CD8-positive, alpha-beta memory T cell (primary cell): ENCODE measurements at regions not wholly inside any gene's neighbourhood (a gene's known extent, or its start where the extent isn't known, plus 50 kb on each side); places are given as distances from the start of the nearest gene placed in this dataset.
"Not testable (repeated sequence)": the region's sequence is repeated elsewhere in the genome, so short reads cannot be mapped to it uniquely, and the experiment has no call there.

Experiments
- CTCF ChIA-PET: fragments of 350-600 bp; sonication (Branson Sonifier 250); formaldehyde crosslinking; loops from one replicate; lab custom pipeline; 2021; ENCODE audit warnings: antibody characterized with exemption; lab: Charles Lee
- POLR2A ChIA-PET: fragments of 350-600 bp; sonication (Branson Sonifier 250); formaldehyde crosslinking; loops from one replicate; lab custom pipeline; 2021; ENCODE audit warnings: antibody characterized with exemption; lab: Charles Lee
- DNase-seq, 5 donors: peaks; one replicate each; pipeline versions ENCODE4 v3.0.0 to v3.0.0-alpha.2; 2020 to 2022; ENCODE audit warnings: mixed read lengths in 1 of 5
- H3K27ac ChIP-seq: one replicate; pipeline ENCODE4 v1.7.0; 2013; ENCODE audit warnings: low read depth, mild to moderate bottlenecking, low read length, moderate library complexity
- H3K27me3 ChIP-seq: 2 replicates; pipeline ENCODE4 v1.7.0; 2013; ENCODE audit warnings: low read length, mild to moderate bottlenecking; ENCODE audit not compliant: insufficient read depth, poor library complexity, severe bottlenecking
- H3K36me3 ChIP-seq: 2 replicates; pipeline ENCODE4 v1.7.0; 2013; ENCODE audit warnings: mild to moderate bottlenecking, low read length, moderate library complexity; ENCODE audit not compliant: insufficient read depth
- H3K4me1 ChIP-seq: 2 replicates; pipeline ENCODE4 v1.7.0; 2013; ENCODE audit warnings: mild to moderate bottlenecking, low read length, moderate library complexity; ENCODE audit not compliant: insufficient read depth
- H3K4me3 ChIP-seq: 2 replicates; pipeline ENCODE4 v1.7.0; 2013; ENCODE audit warnings: mild to moderate bottlenecking, low read length
- H3K9me3 ChIP-seq: 2 replicates; pipeline ENCODE4 v1.7.0; 2013; ENCODE audit warnings: mild to moderate bottlenecking, low read length
- H3K27ac Mint-ChIP-seq, 8 donors: one replicate each; pipeline ENCODE4 v1.8.0; 2020 to 2021; ENCODE audit warnings: mixed read lengths in 8 of 8, mild to moderate bottlenecking in 6 of 8, inconsistent platforms in 3 of 8, moderate library complexity in 3 of 8
- H3K27me3 Mint-ChIP-seq, 2 donors: one replicate each; pipeline ENCODE4 v1.8.0; 2020 to 2021; ENCODE audit warnings: mixed read lengths in 2 of 2, mild to moderate bottlenecking in 1 of 2, moderate library complexity in 1 of 2
- H3K36me3 Mint-ChIP-seq, 3 donors: one replicate each; pipeline ENCODE4 v1.8.0; 2020 to 2021; ENCODE audit warnings: mixed read lengths in 3 of 3, inconsistent platforms in 1 of 3, mild to moderate bottlenecking in 1 of 3
- H3K4me1 Mint-ChIP-seq, 3 donors: one replicate each; pipeline ENCODE4 v1.8.0; 2020 to 2021; ENCODE audit warnings: mixed read lengths in 3 of 3, inconsistent platforms in 1 of 3, mild to moderate bottlenecking in 1 of 3
- H3K4me3 Mint-ChIP-seq, 7 donors: one replicate each; pipeline ENCODE4 v1.8.0; 2020 to 2021; ENCODE audit warnings: mixed read lengths in 7 of 7, mild to moderate bottlenecking in 6 of 7, moderate library complexity in 4 of 7, inconsistent platforms in 2 of 7
- H3K9me3 Mint-ChIP-seq, 5 donors: one replicate each; pipeline ENCODE4 v1.8.0; 2020 to 2022; ENCODE audit warnings: mixed read lengths in 5 of 5, mild to moderate bottlenecking in 3 of 5, moderate library complexity in 2 of 5, inconsistent platforms in 1 of 5

DNA sequence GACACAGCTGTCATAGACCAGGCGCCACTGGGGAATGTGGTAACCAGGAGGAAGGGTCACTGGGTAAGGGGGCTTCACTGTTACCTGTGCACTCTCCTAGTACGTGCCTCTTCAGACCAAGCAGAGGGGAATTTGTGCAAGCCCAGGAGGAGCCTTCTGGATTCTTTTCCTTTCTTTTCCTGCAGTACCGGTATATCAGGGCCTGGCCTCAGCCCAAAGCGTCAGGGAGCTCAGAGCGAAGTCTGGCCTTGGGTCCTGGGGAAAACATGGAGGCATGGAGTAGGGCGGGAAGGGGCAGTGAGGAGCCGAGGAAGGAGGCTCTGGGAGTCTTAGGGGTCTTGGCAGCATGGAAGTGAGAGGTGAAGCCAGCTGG, 133.6 kb upstream of the GDF10 start:
- no peaks in the 10 kb centered on the region for H3K9me3 ChIP-seq
- H3K4me3 ChIP-seq = peak overlapping the region; percentile 58
- peak overlapping the region in 3 of 7 donors; percentile 54 to 89 (median 79) for H3K4me3 Mint-ChIP-seq
- peaks cover 15 to 28% (median 22%) of the 10 kb centered on the region in 3 donors for H3K4me1 Mint-ChIP-seq
- peaks cover 0 to 5% (median 0%) of the 10 kb centered on the region in 5 donors for H3K9me3 Mint-ChIP-seq
- H3K27ac ChIP-seq = no peak overlapping the region
- H3K4me1 ChIP-seq = peaks cover 21% of the 10 kb centered on the region
- peaks cover 0 to 3% of the 10 kb centered on the region in 2 donors for H3K27me3 Mint-ChIP-seq
- CTCF ChIA-PET = interaction anchor here (1.0 to 2.3 kb wide), 3 partner anchors 119 to 146 kb away, joined by 4 to 14 read pairs (median 4); no protein-coding TSS in a partner anchor
- POLR2A ChIA-PET = no interaction called here
- H3K36me3 Mint-ChIP-seq = peaks cover 0 to 1% (median 0%) of the 10 kb centered on the region in 3 donors
- H3K36me3 ChIP-seq = no peaks in the 10 kb centered on the region
- peak overlapping the region in 6 of 8 donors; percentile 17 to 94 (median 86) for H3K27ac Mint-ChIP-seq
- DNase-seq = no peak
- H3K27me3 ChIP-seq = no peaks in the 10 kb centered on the region

- H3K9me3 Mint-ChIP-seq, H3K36me3 ChIP-seq, DNase-seq, H3K9me3 ChIP-seq, H3K27me3 Mint-ChIP-seq, H3K36me3 Mint-ChIP-seq, POLR2A ChIA-PET, H3K4me3 ChIP-seq, H3K27ac ChIP-seq, H3K27me3 ChIP-seq: not testable (repeated sequence)
- peaks cover 15 to 28% (median 22%) of the 10 kb centered on the region in 3 donors for H3K4me1 Mint-ChIP-seq
- CTCF ChIA-PET = interaction anchor here (1.0 to 2.3 kb wide), 4 partner anchors 16 to 145 kb away, joined by 3 to 14 read pairs (median 4); no protein-coding TSS in a partner anchor
- H3K4me1 ChIP-seq = peaks cover 21% of the 10 kb centered on the region
- peak overlapping the region in 5 of 8 donors; percentile 56 to 94 (median 63) for H3K27ac Mint-ChIP-seq
- H3K4me3 Mint-ChIP-seq = peak overlapping the region in 2 of 7 donors; percentile 54 to 76
Measured at GRCh38 chr10:47166808-47167581, 133.0 kb upstream of the GDF10 start.

DNA sequence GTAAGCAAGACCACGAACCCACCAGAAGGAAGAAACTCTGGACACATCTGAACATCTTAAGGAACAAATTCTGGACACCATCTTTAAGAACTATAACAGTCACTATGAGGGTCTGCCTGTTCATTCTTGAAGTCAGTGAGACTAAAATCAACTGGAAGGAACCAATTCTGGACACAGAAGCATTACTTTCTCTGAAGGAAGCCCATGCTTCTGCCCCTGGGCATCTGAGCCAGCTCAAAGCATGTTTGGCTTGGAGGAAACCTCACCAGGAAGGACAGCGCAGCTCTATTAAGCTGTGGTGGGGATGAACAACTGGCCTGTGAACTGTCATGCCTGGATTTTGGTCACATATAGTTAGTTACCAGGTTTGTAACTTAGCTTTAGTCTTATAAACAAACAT, 132.4 kb upstream of the GDF10 start:
- ChIA-PET CTCF (interaction anchor here (1.1 kb wide), 1 partner anchor 16 kb away, joined by 3 read pairs; no protein-coding TSS in a partner anchor), POLR2A (no interaction called here)
- H3K9me3 Mint-ChIP-seq = peaks cover 0 to 5% (median 0%) of the 10 kb centered on the region in 5 donors
- no peak overlapping the region for H3K4me3 ChIP-seq
- H3K27ac ChIP-seq = no peak overlapping the region
- no peak for DNase-seq
- no peak overlapping the region for H3K27ac Mint-ChIP-seq
- peaks cover 0 to 1% (median 0%) of the 10 kb centered on the region in 3 donors for H3K36me3 Mint-ChIP-seq
- no peak overlapping the region for H3K4me3 Mint-ChIP-seq
- peaks cover 15 to 28% (median 22%) of the 10 kb centered on the region in 3 donors for H3K4me1 Mint-ChIP-seq
- H3K27me3 Mint-ChIP-seq = peaks cover 0 to 3% of the 10 kb centered on the region in 2 donors
- H3K9me3 ChIP-seq = no peaks in the 10 kb centered on the region
- H3K27me3 ChIP-seq = no peaks in the 10 kb centered on the region
- H3K36me3 ChIP-seq = no peaks in the 10 kb centered on the region
- peaks cover 21% of the 10 kb centered on the region for H3K4me1 ChIP-seq

DNA sequence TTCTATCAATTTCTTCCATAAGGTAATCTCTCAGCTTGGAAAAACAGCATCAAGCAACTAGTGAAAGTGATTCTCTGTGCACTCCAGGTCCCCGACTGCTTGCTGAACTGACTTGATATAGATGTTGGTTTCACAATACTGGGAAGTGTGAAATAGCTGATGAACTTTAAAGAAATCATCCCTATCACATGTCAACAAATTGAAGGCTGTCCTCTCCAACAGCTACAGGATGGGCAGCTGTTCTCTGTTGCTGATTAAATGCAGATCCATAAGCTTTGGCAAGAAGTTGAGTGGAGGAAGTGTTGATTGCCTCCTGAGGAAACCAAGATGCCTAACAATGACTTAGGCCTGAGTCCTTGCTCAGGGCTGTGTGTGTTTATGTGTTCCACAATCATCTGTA, 130.4 kb upstream of the GDF10 start:
- ChIA-PET POLR2A (no interaction called here), CTCF (interaction anchor here (0.9 to 1.0 kb wide), 2 partner anchors 122 to 142 kb away, joined by 3 to 4 read pairs; no protein-coding TSS in a partner anchor)
- Histone ChIP-seq H3K27me3 (no peaks in the 10 kb centered on the region), H3K27ac (no peak overlapping the region), H3K36me3 (no peaks in the 10 kb centered on the region), H3K9me3 (no peaks in the 10 kb centered on the region), H3K4me1 (peaks cover 17% of the 10 kb centered on the region), H3K4me3 (no peak overlapping the region)
- Mint-ChIP-seq H3K36me3 (peaks cover 0 to 1% (median 0%) of the 10 kb centered on the region in 3 donors), H3K4me1 (peaks cover 15 to 25% (median 22%) of the 10 kb centered on the region in 3 donors), H3K27ac (no peak overlapping the region), H3K27me3 (peaks cover 0 to under 1% of the 10 kb centered on the region in 2 donors), H3K9me3 (peaks cover 0 to 5% (median 0%) of the 10 kb centered on the region in 5 donors), H3K4me3 (no peak overlapping the region)
- DNase-seq = no peak

DNA sequence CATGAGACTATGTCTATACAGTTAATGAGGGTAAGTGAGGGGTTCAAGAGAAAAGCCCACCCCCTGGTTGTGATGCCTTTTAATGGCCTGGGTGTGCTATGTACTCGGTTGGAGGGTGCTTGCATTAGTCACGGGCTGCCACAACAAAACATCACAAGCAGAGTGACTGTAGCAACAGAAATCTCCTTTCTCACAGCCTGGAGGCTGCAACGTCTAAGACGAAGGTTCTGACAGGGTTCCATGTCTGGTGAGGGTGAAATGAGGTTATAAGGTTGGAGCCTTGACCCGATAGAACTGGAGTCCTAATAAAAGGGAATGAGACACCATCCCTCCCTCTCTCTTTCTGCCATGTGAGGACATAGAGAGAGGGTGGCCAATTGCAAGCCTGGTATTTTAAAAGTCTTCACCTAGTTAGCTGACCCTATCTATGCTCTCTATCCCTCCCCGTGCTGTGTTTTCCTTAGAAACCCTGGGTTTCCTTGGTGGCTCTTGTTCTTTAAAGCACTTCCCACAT, 126.0 kb upstream of the GDF10 start:
- no peak for DNase-seq
- no peaks in the 10 kb centered on the region for H3K9me3 ChIP-seq
- H3K4me3 ChIP-seq = no peak overlapping the region
- H3K4me3 Mint-ChIP-seq = no peak overlapping the region
- H3K27ac ChIP-seq = no peak overlapping the region
- H3K4me1 ChIP-seq = no peaks in the 10 kb centered on the region
- peaks cover 0 to 2% of the 10 kb centered on the region in 2 donors for H3K27me3 Mint-ChIP-seq
- no peaks in the 10 kb centered on the region for H3K36me3 ChIP-seq
- CTCF ChIA-PET = no interaction called here
- H3K36me3 Mint-ChIP-seq = peaks cover 0 to 1% (median 0%) of the 10 kb centered on the region in 3 donors
- H3K27me3 ChIP-seq = no peaks in the 10 kb centered on the region
- H3K9me3 Mint-ChIP-seq = peaks cover 0 to 5% (median 0%) of the 10 kb centered on the region in 5 donors
- H3K27ac Mint-ChIP-seq = no peak overlapping the region
- POLR2A ChIA-PET = no interaction called here
- no peaks in the 10 kb centered on the region for H3K4me1 Mint-ChIP-seq

DNA sequence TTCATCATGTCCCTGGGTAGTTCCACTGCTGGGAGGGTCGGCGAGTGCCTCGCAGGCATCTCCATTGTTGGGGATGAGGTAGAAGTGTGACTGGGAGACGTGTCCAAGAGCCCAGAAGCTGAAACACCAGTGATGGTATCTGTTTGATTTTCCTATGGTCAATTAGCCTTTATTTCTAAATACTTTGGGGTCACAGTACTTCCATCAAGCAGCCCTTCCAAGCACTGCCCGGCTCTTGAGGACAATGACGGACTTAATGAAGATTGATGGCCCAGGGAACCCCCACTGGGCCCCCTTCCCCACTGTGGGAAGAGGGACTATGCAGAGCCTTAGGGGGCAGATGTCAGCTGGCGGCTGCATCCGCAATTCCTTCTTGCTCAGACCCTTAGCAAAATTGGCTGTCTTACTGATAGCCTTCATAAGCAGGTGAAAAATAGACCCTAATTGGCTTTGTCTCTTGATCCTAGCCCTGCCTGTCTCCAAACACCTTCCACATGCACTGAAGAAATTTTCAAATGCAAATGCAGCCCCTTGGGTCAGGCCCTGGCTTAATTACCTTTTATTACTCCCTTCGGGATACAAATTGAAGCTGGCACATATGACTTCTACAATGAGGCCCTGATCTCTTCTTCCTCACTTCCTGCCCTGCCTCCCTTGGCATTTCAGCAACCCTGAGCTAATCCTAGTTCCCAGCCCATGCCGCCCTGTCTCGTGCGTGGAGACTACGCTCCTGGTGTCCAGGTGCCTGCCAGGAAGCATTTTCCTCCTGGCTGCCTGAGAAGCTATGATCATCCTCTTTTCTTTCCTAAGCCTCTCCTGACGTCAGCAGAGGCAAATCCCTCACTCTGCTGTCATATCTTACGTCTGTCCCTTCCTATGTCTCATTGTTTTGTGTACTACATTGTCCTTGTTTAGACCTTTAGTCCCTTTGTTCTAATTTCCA, 124.5 kb upstream of the GDF10 start:
- H3K36me3 Mint-ChIP-seq = peaks cover 0 to 1% (median 0%) of the 10 kb centered on the region in 3 donors
- Histone ChIP-seq H3K36me3 (no peaks in the 10 kb centered on the region), H3K4me1 (no peaks in the 10 kb centered on the region), H3K27ac (no peak overlapping the region), H3K27me3 (no peaks in the 10 kb centered on the region), H3K9me3 (no peaks in the 10 kb centered on the region), H3K4me3 (no peak overlapping the region)
- H3K9me3 Mint-ChIP-seq = no peaks in the 10 kb centered on the region
- no peak overlapping the region for H3K4me3 Mint-ChIP-seq
- H3K27me3 Mint-ChIP-seq = peaks cover 0 to 2% of the 10 kb centered on the region in 2 donors
- CTCF ChIA-PET = no interaction called here
- DNase-seq = no peak
- no peak overlapping the region for H3K27ac Mint-ChIP-seq
- no peaks in the 10 kb centered on the region for H3K4me1 Mint-ChIP-seq
- POLR2A ChIA-PET = no interaction called here

GRCh38 chr10:47176206-47176902, 123.6 kb upstream of the GDF10 start:
- no peaks in the 10 kb centered on the region for H3K27me3 ChIP-seq
- H3K27me3 Mint-ChIP-seq = peaks cover 0 to 2% of the 10 kb centered on the region in 2 donors
- no peaks in the 10 kb centered on the region for H3K4me1 ChIP-seq
- no peak for DNase-seq
- no peak overlapping the region for H3K27ac Mint-ChIP-seq
- no peak overlapping the region for H3K4me3 Mint-ChIP-seq
- H3K9me3 Mint-ChIP-seq = no peaks in the 10 kb centered on the region
- ChIA-PET POLR2A (no interaction called here), CTCF (no interaction called here)
- no peaks in the 10 kb centered on the region for H3K36me3 Mint-ChIP-seq
- H3K4me3 ChIP-seq = no peak overlapping the region
- H3K27ac ChIP-seq = no peak overlapping the region
- H3K4me1 Mint-ChIP-seq = no peaks in the 10 kb centered on the region
- H3K36me3 ChIP-seq = no peaks in the 10 kb centered on the region
- no peaks in the 10 kb centered on the region for H3K9me3 ChIP-seq
